HepG2 (cell line): ENCODE measurements at regions not wholly inside any gene's neighbourhood (a gene's known extent, or its start where the extent isn't known, plus 50 kb on each side); places are given as distances from the start of the nearest gene placed in this dataset.

Source experiments
- ATAC-seq: fragments of 200-7000 bp; cut with Tn5 transposase; 3 replicates; pipeline ENCODE4 v1.9.1; 2020; ENCODE audit warnings: mild to moderate bottlenecking, moderate library complexity
- BruUV-seq: library from RNA; stranded (reverse); fragments of 400-500 nt; replicated peaks from 2 replicates; lab custom pipeline; 2021; lab: Mats Ljungman, UMichigan
- CTCF ChIA-PET: fragments of 300-600 bp; formaldehyde crosslinking; extraction: SDS; loops from one replicate; lab custom pipeline; 2021; ENCODE audit warnings: low total read pairs, inconsistent platforms, low intra/inter-chr PET ratio; lab: Yijun Ruan, JAX
- POLR2A ChIA-PET: fragments of 350-600 bp; sonication (Branson Sonifier 250); formaldehyde crosslinking; loops from one replicate; lab custom pipeline; 2020; ENCODE audit warnings: antibody characterized with exemption, inconsistent platforms; lab: Yijun Ruan, JAX
- DNase-seq: peaks from one replicate; pipeline ENCODE4 v3.0.0-alpha.2; 2015; ENCODE audit warnings: low spot score
- FAIRE-seq: peaks from 3 replicates; lab custom pipeline; 2011; peaks lifted over from hg19 to GRCh38; lab: Jason Lieb, UNC
- H2AFZ ChIP-seq: one replicate; pipeline ENCODE4 v1.6.1; 2011; ENCODE audit warnings: low read length, inconsistent platforms
- H3K27ac ChIP-seq: fragments of 300-600 bp; 3 replicates; pipeline ENCODE4 v1.8.0; 2011; ENCODE audit warnings: mixed run types, mild to moderate bottlenecking, mixed read lengths, low read length, inconsistent platforms; ENCODE audit not compliant: insufficient read depth; ENCODE audit errors: extremely low read length
- H3K27me3 ChIP-seq, 2 experiments: fragments of 200-600 bp in 1 of 2; 2 replicates in 1 of 2; 3 replicates in 1 of 2; pipeline versions ENCODE4 v1.6.0 to v1.8.0; 2011; ENCODE audit warnings: low read length in 2 of 2, mild to moderate bottlenecking in 2 of 2, moderate library complexity in 2 of 2, inconsistent platforms in 1 of 2; ENCODE audit not compliant: insufficient read depth in 2 of 2, control insufficient read depth in 1 of 2
- H3K36me3 ChIP-seq, 2 experiments: fragments of 200-600 bp in 1 of 2; replicated peaks in 1 of 2; 2 replicates in 1 of 2; 3 replicates in 1 of 2; pipeline versions ENCODE4 v1.5.1 to v1.8.0; 2011; ENCODE audit warnings: low read length in 2 of 2, inconsistent platforms in 1 of 2; ENCODE audit not compliant: insufficient read depth in 2 of 2, control insufficient read depth in 1 of 2
- H3K4me1 ChIP-seq: 2 replicates; pipeline ENCODE4 v1.5.1; 2012; ENCODE audit warnings: low read length, inconsistent platforms; ENCODE audit not compliant: insufficient read depth
- H3K4me2 ChIP-seq: 2 replicates; pipeline ENCODE4 v1.6.0; 2011; ENCODE audit warnings: low read depth, low read length, inconsistent platforms
- H3K4me3 ChIP-seq, 3 experiments: fragments of 200-600 bp in 1 of 3; sonication (generic), shearing (Covaris generic) in 1 of 3; replicated peaks in 1 of 3; 2 replicates each; pipeline ENCODE4 v1.5.1; 2011 to 2016; ENCODE audit warnings: low read length in 3 of 3, inconsistent platforms in 2 of 3, low read depth in 2 of 3, mild to moderate bottlenecking in 2 of 3, control low read depth in 1 of 3, mixed read lengths in 1 of 3; ENCODE audit not compliant: insufficient read depth in 1 of 3
- H3K79me2 ChIP-seq: one replicate; pipeline ENCODE4 v1.6.1; 2011; ENCODE audit warnings: low read length, inconsistent platforms; ENCODE audit not compliant: insufficient read depth
- H3K9ac ChIP-seq: 2 replicates; pipeline ENCODE4 v1.6.0; 2011; ENCODE audit warnings: mild to moderate bottlenecking, low read depth, low read length, inconsistent platforms; ENCODE audit not compliant: insufficient read depth
- H3K9me3 ChIP-seq: 2 replicates; pipeline ENCODE4 v1.5.1; 2012; ENCODE audit warnings: mild to moderate bottlenecking, low read length
- H4K20me1 ChIP-seq: 2 replicates; pipeline ENCODE4 v1.6.0; 2011; ENCODE audit warnings: inconsistent platforms, mild to moderate bottlenecking, low read length, moderate library complexity; ENCODE audit not compliant: insufficient read depth
- CBX1 ChIP-seq: IDR thresholded peaks from one replicate; pipeline ENCODE4 v1.6.1; 2016; ENCODE audit warnings: antibody characterized with exemption, low read depth
- CHCHD3 ChIP-seq: sonication (generic); formaldehyde crosslinking; IDR thresholded peaks from 2 replicates; pipeline ENCODE4 v1.8.0; 2022; ENCODE audit warnings: mild to moderate bottlenecking, missing genetic modification reagents, moderate library complexity
- GTF2F1 ChIP-seq: fragments of 150-350 bp; IDR thresholded peaks from 2 replicates; pipeline ENCODE4 v1.6.1; 2014; ENCODE audit warnings: low read length
- HES4 ChIP-seq: sonication (generic); formaldehyde crosslinking; IDR thresholded peaks from 2 replicates; pipeline ENCODE4 v1.9.0; 2021; ENCODE audit warnings: mild to moderate bottlenecking, missing genetic modification reagents, borderline replicate concordance
- PAF1 ChIP-seq: IDR thresholded peaks from 2 replicates; pipeline ENCODE4 v1.6.1; 2016; ENCODE audit warnings: missing genetic modification reagents, missing compliant biosample characterization
- PHF21A ChIP-seq: sonication (generic); formaldehyde crosslinking; IDR thresholded peaks from 2 replicates; pipeline ENCODE4 v1.5.0; 2020; ENCODE audit warnings: mild to moderate bottlenecking, missing genetic modification reagents
- POGZ ChIP-seq: sonication (generic); formaldehyde crosslinking; IDR thresholded peaks from 2 replicates; pipeline ENCODE4 v1.4.0; 2020; ENCODE audit warnings: mild to moderate bottlenecking, missing genetic modification reagents
- RBFOX2 ChIP-seq: fragments of 200-400 bp; formaldehyde crosslinking; IDR thresholded peaks from 2 replicates; pipeline ENCODE4 v1.6.1; 2017; ENCODE audit warnings: low read depth, mild to moderate bottlenecking, low read length
- RCOR2 ChIP-seq: IDR thresholded peaks from 2 replicates; pipeline ENCODE4 v1.6.1; 2016; ENCODE audit warnings: missing biosample characterization, missing genetic modification reagents
- SIX4 ChIP-seq: sonication (generic); formaldehyde crosslinking; IDR thresholded peaks from 2 replicates; pipeline ENCODE4 v1.4.0; 2020; ENCODE audit warnings: missing genetic modification reagents
- SOX5 ChIP-seq: IDR thresholded peaks from 2 replicates; pipeline ENCODE4 v1.6.1; 2016; ENCODE audit warnings: borderline replicate concordance
- SRSF1 ChIP-seq: fragments of 200-400 bp; formaldehyde crosslinking; optimal IDR thresholded peaks from 2 replicates; pipeline ENCODE3; 2017; ENCODE audit warnings: mild to moderate bottlenecking, low read depth, low read length, moderate library complexity
- TEAD2 ChIP-seq: sonication (generic); formaldehyde crosslinking; IDR thresholded peaks from 2 replicates; pipeline ENCODE4 v1.9.0; 2021; ENCODE audit warnings: missing genetic modification reagents
- ZBED4 ChIP-seq: sonication (generic); formaldehyde crosslinking; IDR thresholded peaks from 2 replicates; pipeline ENCODE4 v1.4.0; 2020; ENCODE audit warnings: missing genetic modification reagents, borderline replicate concordance
- WGBS: methylation state at CpG from one replicate; pipeline ENCODE4 v1.1.6; 2017; ENCODE audit warnings: low lambda C conversion rate; 5-methylcytosine and 5-hydroxymethylcytosine counted together
- in situ Hi-C: cut with HindIII; loops from 2 replicates; pipeline ENCODE4 v1.10.0; 2017; ENCODE audit warnings: low pct_unique_long_range_greater_than_20kb; ENCODE audit not compliant: extremely low pct_ligation_motif_present
- intact Hi-C: fragments of 100-400 bp; cut with micrococcal nuclease; formaldehyde crosslinking; loops from one replicate; pipeline ENCODE4 v1.10.0; 2022; ENCODE audit not compliant: unreplicated experiment

GRCh38 chr21:34011660-34012059 is 61.7 kb upstream of the MRPS6 start:
- no peak for DNase-seq
- Histone ChIP-seq H3K4me2 (no peak overlapping the region), H3K79me2 (no peaks in the 10 kb centered on the region), H3K4me3 (no peak overlapping the region), H4K20me1 (no peaks in the 10 kb centered on the region), H3K4me1 (0 out of 2 replicates have a peak, but pooled peaks cover under 1% of the 10 kb centered on the region), H3K9me3 (no peaks in the 10 kb centered on the region), H3K27ac (no peak overlapping the region), H2AFZ (no peak overlapping the region), H3K27me3 (peaks cover 1 to 4% of the 10 kb centered on the region in 2 experiments; a peak in 2 of 5 replicates), H3K9ac (no peak overlapping the region), H3K36me3 (no peaks in the 10 kb centered on the region)
- BruUV-seq = no TSS peak
- FAIRE-seq = no peak
- CTCF ChIA-PET = no interaction called here
- TF ChIP-seq HES4 (CRISPR knock-in tag) = no peak
- TF ChIP-seq PHF21A = no peak
- no peak for TF ChIP-seq POGZ
- TF ChIP-seq RBFOX2 = no peak
- TF ChIP-seq CHCHD3 (CRISPR knock-in tag) = no peak
- TF ChIP-seq RCOR2 (CRISPR knock-in tag) = no peak
- no peak for TF ChIP-seq SRSF1
- TF ChIP-seq GTF2F1 = no peak
- TF ChIP-seq SOX5 (CRISPR knock-in tag) = no peak
- TF ChIP-seq TEAD2 (CRISPR knock-in tag) = no peak
- TF ChIP-seq ZBED4 (CRISPR knock-in tag) = no peak
- TF ChIP-seq CBX1 = no peak
- TF ChIP-seq SIX4 (CRISPR knock-in tag) = no peak
- no peak for TF ChIP-seq PAF1 (CRISPR knock-in tag)
- no peak for ATAC-seq
- 58% methylated on average over 1 of the region's 1 CpG for WGBS
- in situ Hi-C loops = no loop called here
- intact Hi-C loops = no loop called here
- POLR2A ChIA-PET = no interaction called here
